Astrocyte (in vitro differentiated cells and primary cell): ENCODE measurements at regions not wholly inside any gene's neighbourhood (a gene's known extent, or its start where the extent isn't known, plus 50 kb on each side); places are given as distances from the start of the nearest gene placed in this dataset.

ENCODE experiments used
- CTCF ChIP-seq: IDR thresholded peaks from 2 replicates; pipeline ENCODE4 v1.5.1; 2011; ENCODE audit warnings: low read depth, mild to moderate bottlenecking, inconsistent platforms, low read length, moderate library complexity; ENCODE audit not compliant: insufficient read depth
- EZH2 ChIP-seq: IDR thresholded peaks from 2 replicates; pipeline ENCODE4 v1.6.1; 2012; ENCODE audit warnings: mild to moderate bottlenecking, low read length, inconsistent platforms; ENCODE audit not compliant: insufficient read depth

GRCh38 chr2:18169121-18169892 is 290.8 kb downstream of the KCNS3 start:
- no peak for TF ChIP-seq CTCF
- TF ChIP-seq EZH2, result no peak
